ENCODE measurements at regions not wholly inside any gene's neighbourhood (a gene's known extent, or its start where the extent isn't known, plus 50 kb on each side); places are given as distances from the start of the nearest gene placed in this dataset.

DNA sequence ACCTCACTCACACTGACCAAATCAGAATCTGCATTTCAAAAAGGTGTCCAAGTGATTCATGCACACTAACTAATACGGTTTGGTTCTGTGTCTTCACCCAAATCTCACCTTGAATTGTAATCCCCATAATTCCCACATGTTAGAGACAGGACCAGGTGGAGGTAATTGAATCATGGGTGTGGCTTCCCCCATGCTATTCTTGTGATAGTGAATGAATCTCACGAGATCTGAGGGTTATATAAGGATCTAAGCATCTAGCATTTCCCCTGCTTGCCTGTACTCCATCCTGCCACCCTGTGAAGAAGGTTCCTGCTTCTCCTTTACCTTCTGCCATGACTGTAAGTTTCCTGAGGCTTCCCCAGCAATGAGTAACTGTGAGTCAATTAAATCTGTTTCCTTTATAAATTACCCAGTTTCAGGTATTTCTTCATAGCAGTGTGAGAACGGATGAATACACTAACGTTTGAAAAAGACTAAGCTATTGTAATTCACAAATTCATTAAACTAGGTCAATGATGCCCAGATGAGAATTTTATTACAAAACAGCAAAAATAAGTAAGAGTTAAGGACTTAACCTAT lies 759.1 kb downstream of the GALC start:
- H2AFZ ChIP-seq (ENCODE audit: low read depth, low read length) = no peak overlapping the region
- TF ChIP-seq JUN (IDR thresholded peaks at IDR 0.05; ENCODE audit: borderline replicate concordance, insufficient read depth, insufficient read length, low read depth) = no peak
- no peak for TF ChIP-seq MAX (IDR thresholded peaks at IDR 0.05; ENCODE audit: insufficient read depth, insufficient read length)
- TF ChIP-seq POLR2A (IDR thresholded peaks at IDR 0.05; ENCODE audit: low read depth, low read length) = no peak
- TF ChIP-seq CTCF (IDR thresholded peaks at IDR 0.05; ENCODE audit: extremely low read depth in 1 of 2, insufficient read depth in 1 of 2, low read depth in 1 of 2, low read length in 2 of 2) = no peak
- no peak for TF ChIP-seq EZH2 (IDR thresholded peaks at IDR 0.05; ENCODE audit: borderline replicate concordance, low read depth, low read length, severe bottlenecking)
- no peak for TF ChIP-seq FOS (IDR thresholded peaks at IDR 0.05; ENCODE audit: borderline replicate concordance, insufficient read depth, low read length)
- TF ChIP-seq POLR2AphosphoS5 (IDR thresholded peaks at IDR 0.05; ENCODE audit: insufficient read depth, low read depth, low read length) = no peak
- no peak for TF ChIP-seq MYC (IDR thresholded peaks at IDR 0.05; ENCODE audit: low read depth, low read length)
- TF ChIP-seq GATA2 (IDR thresholded peaks at IDR 0.05; ENCODE audit: insufficient read depth, insufficient read length, low read depth, low read length) = no peak
- H3K27me3 ChIP-seq (ENCODE audit: control insufficient read depth in 2 of 2, insufficient read depth in 2 of 2, low read length in 2 of 2) = no peaks in the 10 kb centered on the region
- dilution Hi-C loops (cut with MboI; ENCODE audit: extremely low pct_ligation_motif_present, low sequenced_read_pairs) (no loop called here), intact Hi-C loops (cut with micrococcal nuclease) (no loop called here)
- no peak overlapping the region for H3K9ac ChIP-seq (replicated peaks; ENCODE audit: extremely low read depth, insufficient read depth, low read length)
- CTCF ChIA-PET = no interaction called here
- no peaks in the 10 kb centered on the region for H4K20me1 ChIP-seq (replicated peaks; ENCODE audit: control insufficient read depth, extremely low read depth, insufficient read depth, low read length)
- no peaks in the 10 kb centered on the region for H3K9me3 ChIP-seq (replicated peaks; ENCODE audit: control insufficient read depth, insufficient read depth, low read length)
- FAIRE-seq (no peak), DNase-seq (ENCODE audit: low read depth, low spot score) (no peak)
- POLR2A ChIA-PET = no interaction called here
- no peak overlapping the region for H3K27ac ChIP-seq (ENCODE audit: insufficient read depth, low read depth, low read length)
- no peak overlapping the region for H3K4me2 ChIP-seq (ENCODE audit: insufficient read depth, low read length)
- H3K36me3 ChIP-seq (ENCODE audit: control insufficient read depth in 2 of 2, extremely low read depth in 1 of 2, insufficient read depth in 2 of 2, low read length in 2 of 2) = no peaks in the 10 kb centered on the region
- no peak overlapping the region for H3K4me3 ChIP-seq (replicated peaks in 1 of 3; ENCODE audit: insufficient read depth in 1 of 3, low read depth in 1 of 3, low read length in 3 of 3)
- BruUV-seq (replicated peaks) = no TSS peak
- no peaks in the 10 kb centered on the region for H3K9me1 ChIP-seq (replicated peaks; ENCODE audit: control insufficient read depth, extremely low read depth, insufficient read depth, low read length)
- no peaks in the 10 kb centered on the region for H3K79me2 ChIP-seq (ENCODE audit: control insufficient read depth, insufficient read depth, low read length)
- no peaks in the 10 kb centered on the region for H3K4me1 ChIP-seq (ENCODE audit: control insufficient read depth, extremely low read depth, insufficient read depth, low read length)
